Epithelial cell of proximal tubule (primary cell): ENCODE measurements at regions not wholly inside any gene's neighbourhood (a gene's known extent, or its start where the extent isn't known, plus 50 kb on each side); places are given as distances from the start of the nearest gene placed in this dataset.

Source experiments
- DNase-seq: peaks from one replicate; pipeline ENCODE4 v3.0.0-alpha.2; 2011; ENCODE audit warnings: low read depth
- H3K4me3 ChIP-seq: 2 replicates; pipeline ENCODE4 v1.5.1; 2011; ENCODE audit warnings: low read depth, mild to moderate bottlenecking, low read length
- TF ChIP-seq, protein P1 (sequence below): conservative IDR thresholded peaks from 2 replicates; pipeline ENCODE4 v1.5.1; 2012; ENCODE audit warnings: low read depth, mild to moderate bottlenecking, low read length

- TF ChIP-seq, protein P1, sequence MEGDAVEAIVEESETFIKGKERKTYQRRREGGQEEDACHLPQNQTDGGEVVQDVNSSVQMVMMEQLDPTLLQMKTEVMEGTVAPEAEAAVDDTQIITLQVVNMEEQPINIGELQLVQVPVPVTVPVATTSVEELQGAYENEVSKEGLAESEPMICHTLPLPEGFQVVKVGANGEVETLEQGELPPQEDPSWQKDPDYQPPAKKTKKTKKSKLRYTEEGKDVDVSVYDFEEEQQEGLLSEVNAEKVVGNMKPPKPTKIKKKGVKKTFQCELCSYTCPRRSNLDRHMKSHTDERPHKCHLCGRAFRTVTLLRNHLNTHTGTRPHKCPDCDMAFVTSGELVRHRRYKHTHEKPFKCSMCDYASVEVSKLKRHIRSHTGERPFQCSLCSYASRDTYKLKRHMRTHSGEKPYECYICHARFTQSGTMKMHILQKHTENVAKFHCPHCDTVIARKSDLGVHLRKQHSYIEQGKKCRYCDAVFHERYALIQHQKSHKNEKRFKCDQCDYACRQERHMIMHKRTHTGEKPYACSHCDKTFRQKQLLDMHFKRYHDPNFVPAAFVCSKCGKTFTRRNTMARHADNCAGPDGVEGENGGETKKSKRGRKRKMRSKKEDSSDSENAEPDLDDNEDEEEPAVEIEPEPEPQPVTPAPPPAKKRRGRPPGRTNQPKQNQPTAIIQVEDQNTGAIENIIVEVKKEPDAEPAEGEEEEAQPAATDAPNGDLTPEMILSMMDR = no peak
- no peak for DNase-seq
- no peak overlapping the region for H3K4me3 ChIP-seq
Measured at GRCh38 chr15:24733659-24734058, 58.1 kb downstream of the NPAP1 start.

DNA sequence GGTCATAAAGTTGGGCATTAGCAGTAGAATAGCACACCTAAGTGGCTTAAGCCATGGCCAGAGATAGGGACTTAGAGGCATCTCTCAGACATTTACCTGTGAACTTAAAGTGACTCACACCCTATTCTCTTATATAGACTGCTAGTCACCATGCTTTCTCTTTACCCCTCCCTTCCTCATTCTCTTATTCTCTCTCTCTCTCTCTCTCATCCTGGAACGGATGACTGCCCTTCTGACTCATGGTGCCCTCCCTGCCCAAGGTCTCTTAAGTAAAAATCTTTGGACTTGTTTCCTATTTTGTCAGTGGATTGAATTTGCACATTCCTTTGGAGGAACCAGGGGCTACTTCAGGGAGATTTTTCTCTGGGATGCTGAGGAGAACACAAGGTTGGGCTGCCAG, 58.8 kb downstream of the NPAP1 start:
- TF ChIP-seq, protein P1 = no peak
- no peak overlapping the region for H3K4me3 ChIP-seq
- DNase-seq = no peak

DNA sequence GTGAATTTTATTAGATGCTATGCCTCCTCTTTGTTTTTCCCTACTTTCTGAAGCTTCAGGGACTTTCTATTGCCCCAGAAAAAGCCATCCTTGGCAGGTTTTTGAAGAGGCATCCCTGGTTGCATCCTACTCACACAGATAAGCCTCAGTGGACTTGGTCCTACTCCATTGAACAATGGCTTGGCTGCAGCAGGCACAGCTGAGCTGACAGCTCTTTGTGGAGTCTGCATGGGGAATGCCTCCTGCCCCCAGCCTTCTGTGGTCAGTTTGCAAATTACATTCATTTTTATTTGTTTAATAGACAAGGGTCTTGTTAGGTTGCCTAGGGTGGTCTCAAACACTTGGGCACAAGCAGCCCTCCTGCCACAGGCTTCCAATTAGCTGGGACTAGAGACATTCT, 69.7 kb downstream of the NPAP1 start:
- DNase-seq = no peak
- TF ChIP-seq, protein P1 = no peak
- no peak overlapping the region for H3K4me3 ChIP-seq

- no peak for DNase-seq
- H3K4me3 ChIP-seq = no peak overlapping the region
- TF ChIP-seq, protein P1 = no peak
Measured at GRCh38 chr15:24746094-24746493, 70.5 kb downstream of the NPAP1 start.

DNA sequence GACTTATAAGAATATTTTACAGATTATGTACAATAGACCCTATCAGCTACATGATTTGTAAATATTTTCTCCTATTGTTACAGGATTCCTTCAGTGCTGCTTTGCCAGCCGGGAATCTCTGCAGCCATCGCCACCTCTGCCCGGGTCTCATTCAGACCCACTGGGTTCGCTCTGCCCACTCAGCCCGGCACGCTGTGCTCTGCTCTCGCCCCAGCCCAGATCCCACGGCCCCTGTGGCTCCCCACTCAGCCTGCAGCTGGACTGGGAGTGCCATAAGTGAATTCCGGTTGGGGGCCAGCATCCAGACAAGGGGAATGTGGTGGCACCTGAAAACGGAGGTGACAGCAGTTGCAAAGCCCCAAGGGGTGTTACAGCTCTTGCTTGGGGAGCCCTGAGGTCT, 71.8 kb downstream of the NPAP1 start:
- TF ChIP-seq, protein P1 = no peak

GRCh38 chr15:24748812-24749439, 73.4 kb downstream of the NPAP1 start:
- DNase-seq = no peak
- H3K4me3 ChIP-seq = no peak overlapping the region
- TF ChIP-seq, protein P1 = no peak

More for the DNA sequence above, 71.8 kb downstream of the NPAP1 start:
- DNase-seq = no peak
- H3K4me3 ChIP-seq = no peak overlapping the region

GRCh38 chr15:24752354-24752753, 76.8 kb downstream of the NPAP1 start:
- DNase-seq = no peak
- TF ChIP-seq, protein P1 = no peak
- H3K4me3 ChIP-seq = no peak overlapping the region
